Lung (tissue), 11 donors: ENCODE measurements at regions not wholly inside any gene's neighbourhood (a gene's known extent, or its start where the extent isn't known, plus 50 kb on each side); places are given as distances from the start of the nearest gene placed in this dataset.

Experiments
- ATAC-seq: fragments of 200-7000 bp; cut with Tn5 transposase; one replicate; pipeline ENCODE4 v1.9.1; 2020; ENCODE audit warnings: moderate number of reproducible peaks; ENCODE audit not compliant: insufficient read depth, low FRiP score
- DNase-seq, 3 donors: peaks; one replicate each; pipeline ENCODE4 v3.0.0-alpha.2; 2013 to 2017
- H3K27ac ChIP-seq, 2 donors: one replicate each; pipeline ENCODE4 v1.5.1; 2013; ENCODE audit warnings: mild to moderate bottlenecking in 2 of 2, moderate library complexity in 2 of 2, control low read depth in 1 of 2, inconsistent platforms in 1 of 2, low read depth in 1 of 2, low read length in 1 of 2
- H3K27me3 ChIP-seq, 3 donors: one replicate each; pipeline ENCODE4 v1.5.1; 2013; ENCODE audit warnings: low read length in 2 of 3; ENCODE audit not compliant: control insufficient read depth in 3 of 3, insufficient read depth in 3 of 3
- H3K36me3 ChIP-seq, 4 donors: one replicate each; pipeline ENCODE4 v1.5.1; 2013; ENCODE audit warnings: low read length in 4 of 4, mild to moderate bottlenecking in 1 of 4, moderate library complexity in 1 of 4; ENCODE audit not compliant: control insufficient read depth in 4 of 4, insufficient read depth in 4 of 4
- H3K4me1 ChIP-seq, 5 donors: one replicate each; pipeline ENCODE4 v1.5.1; 2013; ENCODE audit warnings: low read length in 5 of 5, mild to moderate bottlenecking in 2 of 5, moderate library complexity in 1 of 5; ENCODE audit not compliant: control insufficient read depth in 5 of 5, insufficient read depth in 5 of 5
- H3K4me3 ChIP-seq: one replicate; pipeline ENCODE4 v1.5.1; 2013; ENCODE audit warnings: mild to moderate bottlenecking, control low read depth, moderate library complexity
- H3K9ac ChIP-seq, 2 donors: one replicate each; pipeline ENCODE4 v1.5.1; 2013; ENCODE audit warnings: low read length in 2 of 2, control low read depth in 1 of 2; ENCODE audit not compliant: insufficient read depth in 1 of 2
- H3K9me3 ChIP-seq, 4 donors: one replicate each; pipeline ENCODE4 v1.5.1; 2013; ENCODE audit warnings: low read length in 3 of 4, mild to moderate bottlenecking in 1 of 4, moderate library complexity in 1 of 4; ENCODE audit not compliant: control insufficient read depth in 4 of 4, insufficient read depth in 3 of 4
- CTCF ChIP-seq: IDR thresholded peaks from 2 replicates; pipeline ENCODE4 v1.5.1; 2012; ENCODE audit warnings: mild to moderate bottlenecking; ENCODE audit errors: control extremely low read depth, extremely low read depth
- WGBS, 2 donors: extraction: QIAGEN DNeasy Blood & Tissue Kit; methylation state at CpG; one replicate each; pipeline ENCODE4 v1.1.7; 2013; 5-methylcytosine and 5-hydroxymethylcytosine counted together
- donor health status: control.
- donor health status: control.
- donor health status: Bipolar disorder and iron deficiency.
- donor health status: healthy.
- donor health status: DM: yes; HTN: yes; CAD: no.

- DNase-seq (peak in 1 of 3 donors; percentile 13), ATAC-seq (no peak)
- Histone ChIP-seq H3K36me3 (no peaks in the 10 kb centered on the region), H3K27me3 (no peaks in the 10 kb centered on the region), H3K9me3 (no peaks in the 10 kb centered on the region), H3K4me3 (no peak overlapping the region), H3K9ac (no peak overlapping the region), H3K4me1 (peaks cover 0 to 7% (median 0%) of the 10 kb centered on the region in 5 donors), H3K27ac (no peak overlapping the region)
- WGBS, 2 donors: 53 to 62% methylated on average over 3 of the region's 3 CpGs
- TF ChIP-seq CTCF: no peak
Observed at GRCh38 chr2:18122544-18123210, 244.2 kb downstream of the KCNS3 start.

- no peak for TF ChIP-seq CTCF
- Histone ChIP-seq H3K9me3 (no peaks in the 10 kb centered on the region), H3K9ac (no peak overlapping the region), H3K4me3 (no peak overlapping the region), H3K36me3 (no peaks in the 10 kb centered on the region), H3K4me1 (peaks cover 0 to 7% (median 0%) of the 10 kb centered on the region in 5 donors), H3K27me3 (no peaks in the 10 kb centered on the region), H3K27ac (no peak overlapping the region)
- DNase-seq (peak; percentile 56 to 64 (median 61)), ATAC-seq (no peak)
- 69 to 79% methylated on average over 3 of the region's 3 CpGs for WGBS, 2 donors
Observed at GRCh38 chr2:18119883-18120282, 241.4 kb downstream of the KCNS3 start.

GRCh38 chr2:18118703-18119102, 240.2 kb downstream of the KCNS3 start:
- ATAC-seq: no peak
- 78 to 87% methylated on average over 5 of the region's 5 CpGs for WGBS, 2 donors
- H3K27ac ChIP-seq: no peak overlapping the region

More at GRCh38 chr2:18118703-18119102, 240.2 kb downstream of the KCNS3 start:
- no peaks in the 10 kb centered on the region for H3K36me3 ChIP-seq
- no peak for DNase-seq
- no peak for TF ChIP-seq CTCF
- no peak overlapping the region for H3K9ac ChIP-seq
- H3K4me3 ChIP-seq: no peak overlapping the region
- H3K4me1 ChIP-seq: no peaks in the 10 kb centered on the region
- no peaks in the 10 kb centered on the region for H3K9me3 ChIP-seq
- no peaks in the 10 kb centered on the region for H3K27me3 ChIP-seq
